Epithelial cell of proximal tubule (primary cell): ENCODE measurements at regions not wholly inside any gene's neighbourhood (a gene's known extent, or its start where the extent isn't known, plus 50 kb on each side); places are given as distances from the start of the nearest gene placed in this dataset.
"Not testable (repeated sequence)": the region's sequence is repeated elsewhere in the genome, so short reads cannot be mapped to it uniquely, and the experiment has no call there.

Experiments used
- DNase-seq: peaks from one replicate; pipeline ENCODE4 v3.0.0-alpha.2; 2011; ENCODE audit warnings: low read depth
- H3K4me3 ChIP-seq: 2 replicates; pipeline ENCODE4 v1.5.1; 2011; ENCODE audit warnings: low read depth, mild to moderate bottlenecking, low read length
- CTCF ChIP-seq: conservative IDR thresholded peaks from 2 replicates; pipeline ENCODE4 v1.5.1; 2012; ENCODE audit warnings: low read depth, mild to moderate bottlenecking, low read length

- DNase-seq = no peak
- no peak for TF ChIP-seq CTCF
- H3K4me3 ChIP-seq = no peak overlapping the region
Observed at GRCh38 chrX:87006561-87006960, 511.0 kb upstream of the KLHL4 start.

GRCh38 chrX:87017210-87017609 lies 500.4 kb upstream of the KLHL4 start:
- H3K4me3 ChIP-seq = no peak overlapping the region
- no peak for TF ChIP-seq CTCF
- no peak for DNase-seq

DNA sequence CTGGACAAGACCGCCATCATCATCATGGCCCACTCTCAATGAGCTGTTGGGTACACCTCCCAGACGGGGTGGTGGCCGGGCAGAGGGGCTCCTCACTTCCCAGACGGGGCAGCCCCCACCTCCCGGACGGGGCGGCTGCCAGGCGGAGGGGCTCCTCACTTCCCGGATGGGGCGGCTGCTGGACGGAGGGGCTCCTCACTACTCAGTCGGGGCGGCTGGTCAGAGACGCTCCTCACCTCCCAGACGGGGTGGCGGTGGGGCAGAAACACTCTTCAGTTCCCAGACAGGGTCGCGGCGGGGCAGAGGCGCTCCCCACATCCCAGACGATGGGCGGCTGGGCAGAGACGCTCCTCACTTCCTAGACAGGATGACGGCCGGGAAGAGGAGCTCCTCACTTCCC lies 484.5 kb upstream of the KLHL4 start:
- not testable (repeated sequence) for DNase-seq, H3K4me3 ChIP-seq

DNA sequence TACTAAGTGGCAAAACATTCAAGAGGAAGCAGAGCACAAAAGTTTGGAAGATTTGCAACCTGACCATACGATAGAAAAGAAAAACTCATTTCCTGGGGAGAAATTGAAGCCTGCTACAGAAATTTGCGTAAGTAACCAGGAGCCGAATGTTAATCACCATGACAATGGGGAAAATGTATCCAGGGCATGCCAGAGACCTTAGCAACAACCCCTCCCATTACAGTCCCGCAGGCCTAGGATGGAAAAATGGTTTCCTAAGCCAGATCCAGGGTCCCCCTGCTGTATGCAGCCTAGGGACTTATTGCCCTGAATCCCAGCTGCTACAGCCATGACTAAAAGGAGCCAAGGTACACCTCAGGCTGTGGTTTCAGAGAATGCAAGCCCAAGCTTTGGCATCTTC lies 472.2 kb upstream of the KLHL4 start:
- H3K4me3 ChIP-seq = no peak overlapping the region
- DNase-seq = no peak
- no peak for TF ChIP-seq CTCF

- H3K4me3 ChIP-seq = no peak overlapping the region
- no peak for TF ChIP-seq CTCF
- no peak for DNase-seq
Observed at GRCh38 chrX:87049567-87049966, 468.0 kb upstream of the KLHL4 start.

GRCh38 chrX:87063642-87064041 lies 454.0 kb upstream of the KLHL4 start:
- no peak overlapping the region for H3K4me3 ChIP-seq
- TF ChIP-seq CTCF = no peak
- no peak for DNase-seq

GRCh38 chrX:87064502-87064901 lies 453.1 kb upstream of the KLHL4 start:
- H3K4me3 ChIP-seq = no peak overlapping the region
- no peak for DNase-seq
- TF ChIP-seq CTCF = no peak

- TF ChIP-seq CTCF = no peak
- H3K4me3 ChIP-seq = no peak overlapping the region
- DNase-seq = no peak
Observed at GRCh38 chrX:87067795-87068369, 449.7 kb upstream of the KLHL4 start.
